ENCODE measurements at regions not wholly inside any gene's neighbourhood (a gene's known extent, or its start where the extent isn't known, plus 50 kb on each side); places are given as distances from the start of the nearest gene placed in this dataset.

- Histone ChIP-seq H3K36me3 (no peaks in the 10 kb centered on the region), H3K4me1 (no peaks in the 10 kb centered on the region)
Measured at GRCh38 chr4:15270201-15270600, 157.6 kb upstream of the C1QTNF7 start.

GRCh38 chr4:15286041-15286440 is 141.8 kb upstream of the C1QTNF7 start:
- H3K9me3 ChIP-seq (replicated peaks): peaks cover 2% of the 10 kb centered on the region
- intact Hi-C loops (cut with micrococcal nuclease): no loop called here
- H3K27me3 ChIP-seq (ENCODE audit: low read depth): no peaks in the 10 kb centered on the region
- no peaks in the 10 kb centered on the region for H3K4me1 ChIP-seq
- no peak for TF ChIP-seq CTCF (IDR thresholded peaks at IDR 0.05; ENCODE audit: borderline replicate concordance)
- H3K4me3 ChIP-seq: no peak overlapping the region
- DNase-seq: no peak
- no peak overlapping the region for H3K27ac ChIP-seq (replicated peaks)
- no peaks in the 10 kb centered on the region for H3K36me3 ChIP-seq

More at GRCh38 chr4:15270201-15270600, 157.6 kb upstream of the C1QTNF7 start:
- Histone ChIP-seq H3K27ac (replicated peaks) (no peak overlapping the region), H3K9me3 (replicated peaks) (peaks cover 36% of the 10 kb centered on the region), H3K4me3 (no peak overlapping the region), H3K27me3 (ENCODE audit: low read depth) (no peaks in the 10 kb centered on the region)
- DNase-seq: no peak
- no peak for TF ChIP-seq CTCF (IDR thresholded peaks at IDR 0.05; ENCODE audit: borderline replicate concordance)
- intact Hi-C loops (cut with micrococcal nuclease): no loop called here

- Histone ChIP-seq H3K27me3 (ENCODE audit: low read depth) (no peaks in the 10 kb centered on the region), H3K4me1 (peaks cover 3% of the 10 kb centered on the region), H3K4me3 (no peak overlapping the region), H3K27ac (replicated peaks) (no peak overlapping the region), H3K36me3 (no peaks in the 10 kb centered on the region), H3K9me3 (replicated peaks) (no peaks in the 10 kb centered on the region)
- intact Hi-C loops (cut with micrococcal nuclease): no loop called here
- TF ChIP-seq CTCF (IDR thresholded peaks at IDR 0.05; ENCODE audit: borderline replicate concordance): no peak
- no peak for DNase-seq
Measured at GRCh38 chr4:15291122-15291521, 136.7 kb upstream of the C1QTNF7 start.

- TF ChIP-seq CTCF (IDR thresholded peaks at IDR 0.05; ENCODE audit: borderline replicate concordance): no peak
- intact Hi-C loops (cut with micrococcal nuclease): no loop called here
- Histone ChIP-seq H3K27me3 (ENCODE audit: low read depth) (no peaks in the 10 kb centered on the region), H3K27ac (replicated peaks) (no peak overlapping the region), H3K9me3 (replicated peaks) (no peaks in the 10 kb centered on the region), H3K4me3 (no peak overlapping the region), H3K4me1 (peaks cover 8% of the 10 kb centered on the region), H3K36me3 (no peaks in the 10 kb centered on the region)
- DNase-seq: no peak
Measured at GRCh38 chr4:15293711-15294110, 134.1 kb upstream of the C1QTNF7 start.

- Histone ChIP-seq H3K27me3 (ENCODE audit: low read depth) (no peaks in the 10 kb centered on the region), H3K36me3 (no peaks in the 10 kb centered on the region), H3K27ac (replicated peaks) (no peak overlapping the region), H3K4me1 (peaks cover 8% of the 10 kb centered on the region), H3K9me3 (replicated peaks) (no peaks in the 10 kb centered on the region), H3K4me3 (no peak overlapping the region)
- TF ChIP-seq CTCF (IDR thresholded peaks at IDR 0.05; ENCODE audit: borderline replicate concordance): no peak
- DNase-seq: no peak
- intact Hi-C loops (cut with micrococcal nuclease): no loop called here
Measured at GRCh38 chr4:15294202-15294601, 133.6 kb upstream of the C1QTNF7 start.

GRCh38 chr4:15294832-15295231 is 133.0 kb upstream of the C1QTNF7 start:
- no peak for DNase-seq
- no peaks in the 10 kb centered on the region for H3K36me3 ChIP-seq
- no peak overlapping the region for H3K4me3 ChIP-seq
- H3K4me1 ChIP-seq: peaks cover 8% of the 10 kb centered on the region
- no peak overlapping the region for H3K27ac ChIP-seq (replicated peaks)
- TF ChIP-seq CTCF (IDR thresholded peaks at IDR 0.05; ENCODE audit: borderline replicate concordance): no peak
- no peaks in the 10 kb centered on the region for H3K27me3 ChIP-seq (ENCODE audit: low read depth)
- intact Hi-C loops (cut with micrococcal nuclease): no loop called here
- H3K9me3 ChIP-seq (replicated peaks): no peaks in the 10 kb centered on the region

All from left ventricle myocardium inferior (tissue), 1 donor.